NT2/D1 (cell line): ENCODE measurements at regions not wholly inside any gene's neighbourhood (a gene's known extent, or its start where the extent isn't known, plus 50 kb on each side); places are given as distances from the start of the nearest gene placed in this dataset.

Source experiments
- DNase-seq: peaks from one replicate; pipeline ENCODE4 v3.0.0-alpha.2; 2011; ENCODE audit warnings: low read depth, low spot score
- H3K27me3 ChIP-seq: 2 replicates; pipeline ENCODE4 v1.6.0; 2011; ENCODE audit warnings: mild to moderate bottlenecking; ENCODE audit not compliant: insufficient read length, insufficient read depth
- H3K36me3 ChIP-seq: 2 replicates; pipeline ENCODE4 v1.6.1; 2011; ENCODE audit warnings: mild to moderate bottlenecking, low read length, mixed read lengths; ENCODE audit not compliant: insufficient read depth, insufficient read length
- H3K4me1 ChIP-seq: 2 replicates; pipeline ENCODE4 v1.5.1; 2011; ENCODE audit not compliant: insufficient read depth, insufficient read length
- H3K4me3 ChIP-seq: 2 replicates; pipeline ENCODE4 v1.5.1; 2011; ENCODE audit warnings: low read depth; ENCODE audit not compliant: insufficient read length
- H3K9ac ChIP-seq: 2 replicates; pipeline ENCODE4 v1.6.0; 2011; ENCODE audit warnings: low read depth; ENCODE audit not compliant: insufficient read length
- H3K9me3 ChIP-seq: 2 replicates; pipeline ENCODE4 v1.5.1; 2011; ENCODE audit warnings: mild to moderate bottlenecking, low read length; ENCODE audit not compliant: insufficient read depth
- SUZ12 ChIP-seq: IDR thresholded peaks from 2 replicates; pipeline ENCODE4 v1.6.1; 2011; ENCODE audit not compliant: insufficient read length, insufficient read depth; ENCODE audit errors: extremely low read depth
- YY1 ChIP-seq: IDR thresholded peaks from 2 replicates; pipeline ENCODE4 v1.6.1; 2011; ENCODE audit not compliant: insufficient read length, insufficient read depth
- ZNF274 ChIP-seq: IDR thresholded peaks from 2 replicates; pipeline ENCODE4 v1.6.1; 2011; ENCODE audit warnings: mild to moderate bottlenecking, low read depth, low read length

DNA sequence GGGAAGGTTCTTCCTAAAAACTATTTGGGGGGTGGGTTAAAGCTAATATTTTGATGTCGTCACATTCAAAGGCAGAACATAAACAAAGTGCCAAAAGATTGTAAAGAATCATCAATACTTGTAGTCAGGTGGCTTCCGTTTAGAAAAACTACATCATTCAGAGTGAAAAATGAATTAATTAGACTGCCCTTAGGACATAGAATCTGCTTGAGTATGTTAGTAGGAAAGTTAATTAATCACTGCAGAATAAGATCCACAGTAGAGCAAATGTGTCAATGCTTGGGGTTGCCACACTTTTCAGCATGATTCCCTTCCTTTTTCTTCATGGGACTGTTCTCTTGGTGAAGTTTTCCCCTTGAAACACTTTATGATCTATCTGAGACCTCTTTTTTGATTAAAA, 166.8 kb upstream of the MTNR1B start:
- H3K4me1 ChIP-seq = no peaks in the 10 kb centered on the region
- no peak for DNase-seq
- no peak overlapping the region for H3K4me3 ChIP-seq
- no peaks in the 10 kb centered on the region for H3K27me3 ChIP-seq
- H3K9me3 ChIP-seq = no peaks in the 10 kb centered on the region
- TF ChIP-seq SUZ12 (no peak), YY1 (no peak), ZNF274 (no peak)
- H3K36me3 ChIP-seq = no peaks in the 10 kb centered on the region
- H3K9ac ChIP-seq = no peak overlapping the region

DNA sequence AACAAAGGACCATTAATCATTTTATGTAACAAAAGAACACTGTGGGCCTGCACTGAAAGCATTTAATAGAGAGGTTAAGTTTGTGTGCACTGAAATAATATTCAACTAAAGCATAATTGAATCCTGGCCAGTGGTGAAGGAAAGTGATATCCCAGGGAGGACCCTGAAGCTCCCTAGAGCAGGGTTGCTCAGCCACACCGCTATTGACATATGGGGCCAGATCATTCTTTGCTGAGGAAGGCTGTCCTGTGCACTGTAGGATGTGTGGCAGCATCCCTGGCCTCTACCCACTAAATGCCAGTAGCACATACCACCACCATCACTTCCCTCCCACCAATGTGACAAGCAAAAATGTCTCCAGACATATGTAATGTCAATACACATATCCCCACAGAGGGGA, 166.1 kb upstream of the MTNR1B start:
- no peaks in the 10 kb centered on the region for H3K36me3 ChIP-seq
- no peak overlapping the region for H3K4me3 ChIP-seq
- no peaks in the 10 kb centered on the region for H3K4me1 ChIP-seq
- H3K9ac ChIP-seq = no peak overlapping the region
- no peaks in the 10 kb centered on the region for H3K27me3 ChIP-seq
- no peak for DNase-seq
- TF ChIP-seq ZNF274 = no peak
- no peaks in the 10 kb centered on the region for H3K9me3 ChIP-seq

DNA sequence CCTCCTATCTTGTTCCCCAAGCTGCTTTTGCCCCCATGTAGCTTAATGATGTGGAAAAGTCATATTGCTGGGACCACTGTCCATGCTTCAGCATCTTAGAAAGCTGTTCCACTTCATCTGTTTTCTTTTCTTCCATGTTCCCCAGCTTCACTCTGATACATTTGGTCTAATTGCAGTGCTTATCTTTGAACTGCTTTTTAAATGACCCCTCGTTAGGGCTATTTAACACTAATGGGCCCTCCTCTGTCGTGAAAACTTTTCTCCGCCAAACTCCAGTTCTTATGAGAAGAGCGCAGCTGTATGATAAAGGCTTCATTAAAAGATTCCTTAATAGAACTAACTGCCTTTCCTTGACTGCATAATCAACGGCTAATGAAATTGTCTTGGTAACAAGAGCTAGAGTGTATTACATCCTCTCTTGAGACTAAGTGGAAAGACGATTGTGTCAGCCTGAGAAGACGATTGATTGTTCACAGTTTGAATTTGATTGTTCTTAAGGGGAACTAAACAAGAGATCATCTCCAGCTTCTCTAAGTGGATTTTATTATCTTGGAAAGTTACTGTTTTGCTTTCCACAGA, 165.0 kb upstream of the MTNR1B start:
- H3K4me3 ChIP-seq = no peak overlapping the region
- no peaks in the 10 kb centered on the region for H3K4me1 ChIP-seq
- TF ChIP-seq YY1 (no peak), ZNF274 (no peak), SUZ12 (no peak)
- H3K27me3 ChIP-seq = no peaks in the 10 kb centered on the region
- DNase-seq = no peak
- no peaks in the 10 kb centered on the region for H3K36me3 ChIP-seq
- no peaks in the 10 kb centered on the region for H3K9me3 ChIP-seq
- no peak overlapping the region for H3K9ac ChIP-seq

DNA sequence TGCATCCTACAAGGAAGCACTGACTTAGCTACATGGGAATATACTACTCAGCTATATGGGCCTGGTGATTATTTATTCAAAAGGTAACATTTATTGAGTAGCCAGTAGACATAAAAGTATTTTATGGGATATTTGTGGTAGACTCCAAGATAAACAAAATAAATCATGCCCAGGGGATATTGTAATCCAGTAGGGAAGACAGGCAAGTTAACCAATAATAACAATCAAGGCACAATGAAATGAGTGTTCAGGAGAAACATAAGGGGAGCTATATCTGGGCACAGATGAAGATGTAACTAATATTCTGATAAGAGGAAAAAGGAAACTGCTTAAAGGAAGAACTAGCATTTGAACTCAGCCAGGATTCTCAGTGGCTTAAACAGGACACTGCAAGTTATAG, 161.4 kb upstream of the MTNR1B start:
- H3K9me3 ChIP-seq = no peaks in the 10 kb centered on the region
- H3K4me3 ChIP-seq = no peak overlapping the region
- H3K9ac ChIP-seq = no peak overlapping the region
- no peak for TF ChIP-seq YY1
- no peak for TF ChIP-seq SUZ12
- TF ChIP-seq ZNF274 = no peak
- no peak for DNase-seq
- H3K36me3 ChIP-seq = no peaks in the 10 kb centered on the region
- H3K4me1 ChIP-seq = no peaks in the 10 kb centered on the region
- H3K27me3 ChIP-seq = no peaks in the 10 kb centered on the region

DNA sequence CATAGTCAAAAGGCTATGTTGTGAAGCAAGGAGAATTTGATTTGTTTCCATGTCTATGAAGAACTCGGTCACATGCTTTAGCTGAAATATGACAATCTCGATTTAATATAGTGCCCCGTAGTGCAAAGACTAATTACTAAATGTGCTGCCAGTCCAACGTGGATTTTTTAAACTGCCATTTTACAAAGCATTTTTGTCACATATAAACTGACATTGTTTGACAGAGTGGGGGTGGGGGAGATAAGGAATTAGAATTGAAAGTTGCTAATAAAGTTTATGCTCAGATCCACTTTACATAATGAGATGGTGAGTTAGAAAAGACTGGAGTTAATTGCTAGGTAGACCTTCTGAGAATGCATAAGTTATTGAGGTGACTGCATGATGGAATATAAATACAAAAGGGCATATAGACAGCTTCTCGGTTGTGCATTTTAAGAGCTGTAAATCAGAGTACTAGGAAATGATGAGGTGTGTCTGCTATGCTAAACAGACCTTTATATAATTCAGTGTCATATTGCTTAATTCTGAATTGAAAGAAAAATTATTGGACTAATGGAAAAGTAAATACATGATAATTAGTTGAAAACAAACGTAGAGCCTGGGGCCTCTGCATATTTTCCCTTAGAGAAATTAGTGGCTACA, 158.9 kb upstream of the MTNR1B start:
- no peak overlapping the region for H3K9ac ChIP-seq
- H3K27me3 ChIP-seq = no peaks in the 10 kb centered on the region
- H3K36me3 ChIP-seq = no peaks in the 10 kb centered on the region
- H3K9me3 ChIP-seq = no peaks in the 10 kb centered on the region
- no peak for DNase-seq
- no peak overlapping the region for H3K4me3 ChIP-seq
- no peak for TF ChIP-seq SUZ12
- no peak for TF ChIP-seq YY1
- TF ChIP-seq ZNF274 = no peak
- no peaks in the 10 kb centered on the region for H3K4me1 ChIP-seq

DNA sequence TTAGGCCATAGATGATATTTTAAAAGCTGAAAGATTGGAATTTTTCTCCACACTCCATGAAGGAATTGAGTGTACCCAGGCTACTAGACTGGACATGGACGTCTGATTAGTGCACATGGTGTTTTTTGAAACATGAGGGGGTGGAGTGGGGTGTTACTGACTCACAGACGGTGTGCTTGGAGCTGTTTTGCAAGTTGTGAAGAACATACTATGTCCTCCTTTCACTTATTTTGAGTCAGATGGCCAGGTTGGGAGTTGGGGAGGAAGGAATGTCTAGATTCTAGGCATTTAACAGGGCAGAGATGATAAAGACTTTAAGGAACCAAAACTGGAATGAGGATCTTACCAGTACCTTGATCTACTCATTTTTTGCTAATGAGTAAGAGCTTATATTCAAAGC, 158.1 kb upstream of the MTNR1B start:
- H3K36me3 ChIP-seq = no peaks in the 10 kb centered on the region
- no peaks in the 10 kb centered on the region for H3K27me3 ChIP-seq
- no peak overlapping the region for H3K4me3 ChIP-seq
- no peaks in the 10 kb centered on the region for H3K9me3 ChIP-seq
- H3K9ac ChIP-seq = no peak overlapping the region
- TF ChIP-seq ZNF274 (no peak), YY1 (no peak), SUZ12 (no peak)
- H3K4me1 ChIP-seq = no peaks in the 10 kb centered on the region
- no peak for DNase-seq

DNA sequence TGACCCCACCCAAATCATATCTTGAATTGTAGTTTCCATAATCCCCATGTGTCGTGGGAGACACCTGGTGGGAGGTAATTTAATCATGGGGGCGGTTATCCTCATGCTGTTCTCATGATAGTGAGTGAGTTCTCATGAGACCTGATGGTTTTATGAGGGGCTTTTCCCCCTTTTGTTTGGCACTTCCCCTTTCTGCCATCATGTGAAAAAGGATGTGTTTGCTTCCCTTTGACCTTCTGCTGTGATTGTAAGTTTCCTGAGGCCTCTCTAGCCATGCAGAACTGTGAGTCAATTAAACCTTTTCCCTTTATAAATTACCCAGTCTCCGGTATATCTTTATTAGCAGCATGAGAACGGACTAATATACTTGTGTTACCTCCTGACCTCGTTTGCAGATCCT, 156.6 kb upstream of the MTNR1B start:
- DNase-seq = no peak
- H3K9ac ChIP-seq = no peak overlapping the region
- H3K27me3 ChIP-seq = no peaks in the 10 kb centered on the region
- H3K4me1 ChIP-seq = no peaks in the 10 kb centered on the region
- TF ChIP-seq SUZ12 (no peak), YY1 (no peak), ZNF274 (no peak)
- H3K36me3 ChIP-seq = no peaks in the 10 kb centered on the region
- H3K4me3 ChIP-seq = no peak overlapping the region
- H3K9me3 ChIP-seq = no peaks in the 10 kb centered on the region

DNA sequence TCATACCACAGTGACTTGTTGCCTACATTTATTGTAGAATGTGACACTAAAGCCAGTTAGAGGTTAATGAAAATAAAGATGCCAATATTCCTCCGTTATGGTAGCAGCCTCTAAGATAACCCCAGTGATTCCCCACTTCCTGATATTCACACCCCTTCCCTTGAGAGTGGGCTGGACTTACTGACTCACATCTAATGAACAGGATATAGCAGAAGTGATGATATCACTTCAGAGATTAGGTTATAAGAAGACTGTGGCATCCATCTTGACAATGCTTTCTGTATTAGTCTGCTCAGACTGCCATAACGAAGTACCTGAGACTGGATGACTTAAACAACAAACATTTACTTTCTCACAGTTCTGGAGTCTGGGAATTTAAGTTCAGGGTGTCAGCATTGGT, 149.6 kb upstream of the MTNR1B start:
- Histone ChIP-seq H3K27me3 (no peaks in the 10 kb centered on the region), H3K9ac (no peak overlapping the region)
- TF ChIP-seq SUZ12 (no peak), ZNF274 (no peak), YY1 (no peak)

More for the DNA sequence above, 149.6 kb upstream of the MTNR1B start:
- Histone ChIP-seq H3K36me3 (no peaks in the 10 kb centered on the region), H3K4me1 (no peaks in the 10 kb centered on the region), H3K4me3 (no peak overlapping the region), H3K9me3 (no peaks in the 10 kb centered on the region; the same call in 1 of the 2 replicates)
- no peak for DNase-seq
